Neural progenitor cell (in vitro differentiated cells): ENCODE measurements at regions not wholly inside any gene's neighbourhood (a gene's known extent, or its start where the extent isn't known, plus 50 kb on each side); places are given as distances from the start of the nearest gene placed in this dataset.

Source experiments
- DNase-seq: peaks from one replicate; pipeline ENCODE4 v3.0.0-alpha.2; 2016; ENCODE audit warnings: low spot score
- H2AFZ ChIP-seq: fragments of 200-600 bp; sonication (generic); replicated peaks from 2 replicates; pipeline ENCODE4 v1.6.1; 2016; ENCODE audit warnings: antibody characterized with exemption
- H3F3A ChIP-seq: fragments of 200-600 bp; sonication (generic); 2 replicates; pipeline ENCODE4 v1.6.1; 2016; ENCODE audit warnings: antibody characterized with exemption, low read depth
- H3K27ac ChIP-seq: fragments of 200-600 bp; sonication (generic); 2 replicates; pipeline ENCODE4 v1.5.1; 2016; ENCODE audit warnings: mild to moderate bottlenecking
- H3K27me3 ChIP-seq: fragments of 200-600 bp; sonication (generic); 2 replicates; pipeline ENCODE4 v1.6.1; 2016; ENCODE audit warnings: mild to moderate bottlenecking, moderate library complexity
- H3K36me3 ChIP-seq: fragments of 200-600 bp; sonication (generic); 2 replicates; pipeline ENCODE4 v1.5.1; 2016
- H3K4me1 ChIP-seq: fragments of 200-600 bp; sonication (generic); 2 replicates; pipeline ENCODE4 v1.6.1; 2016; ENCODE audit warnings: mixed run types
- H3K4me2 ChIP-seq: fragments of 200-600 bp; sonication (generic); 2 replicates; pipeline ENCODE4 v1.6.1; 2016
- H3K4me3 ChIP-seq: fragments of 200-600 bp; sonication (generic); 2 replicates; pipeline ENCODE4 v1.5.1; 2016
- H3K79me2 ChIP-seq: fragments of 200-600 bp; sonication (generic); 2 replicates; pipeline ENCODE4 v1.6.1; 2016; ENCODE audit warnings: low read depth
- H3K9ac ChIP-seq: fragments of 200-600 bp; sonication (generic); 2 replicates; pipeline ENCODE4 v1.6.1; 2016
- H3K9me3 ChIP-seq: fragments of 200-600 bp; sonication (generic); 2 replicates; pipeline ENCODE4 v1.5.1; 2016; ENCODE audit warnings: low read depth
- H4K20me1 ChIP-seq: fragments of 200-600 bp; sonication (generic); 2 replicates; pipeline ENCODE4 v1.6.1; 2016; ENCODE audit warnings: low read depth
- H3K27ac Mint-ChIP-seq: 3 replicates; pipeline ENCODE4 v1.8.0; 2021; ENCODE audit warnings: mixed read lengths
- H3K27me3 Mint-ChIP-seq: 2 replicates; pipeline ENCODE4 v1.8.0; 2022; ENCODE audit warnings: low read depth, mild to moderate bottlenecking, inconsistent platforms, moderate library complexity, mixed read lengths; ENCODE audit not compliant: insufficient read depth
- H3K36me3 Mint-ChIP-seq: 3 replicates; pipeline ENCODE4 v1.8.0; 2021; ENCODE audit warnings: mixed read lengths
- H3K4me1 Mint-ChIP-seq: 3 replicates; pipeline ENCODE4 v1.8.0; 2021; ENCODE audit warnings: mixed read lengths
- H3K4me3 Mint-ChIP-seq: 3 replicates; pipeline ENCODE4 v1.8.0; 2021; ENCODE audit warnings: mild to moderate bottlenecking, moderate library complexity, mixed read lengths
- H3K9me3 Mint-ChIP-seq: 3 replicates; pipeline ENCODE4 v1.8.0; 2020; ENCODE audit warnings: mixed read lengths
- EZH2 ChIP-seq: fragments of 200-600 bp; sonication (generic); IDR thresholded peaks from 2 replicates; pipeline ENCODE4 v1.6.1; 2017; ENCODE audit warnings: antibody characterized with exemption, mild to moderate bottlenecking, moderate library complexity
- EZH2phosphoT487 ChIP-seq: fragments of 200-600 bp; sonication (generic); IDR thresholded peaks from 2 replicates; pipeline ENCODE4 v1.6.1; 2017; ENCODE audit warnings: antibody characterized with exemption
- TF ChIP-seq, protein P1 (sequence below): fragments of 200-600 bp; sonication (generic); IDR thresholded peaks from 2 replicates; pipeline ENCODE4 v1.5.1; 2017; ENCODE audit warnings: antibody characterized with exemption, mild to moderate bottlenecking

DNA sequence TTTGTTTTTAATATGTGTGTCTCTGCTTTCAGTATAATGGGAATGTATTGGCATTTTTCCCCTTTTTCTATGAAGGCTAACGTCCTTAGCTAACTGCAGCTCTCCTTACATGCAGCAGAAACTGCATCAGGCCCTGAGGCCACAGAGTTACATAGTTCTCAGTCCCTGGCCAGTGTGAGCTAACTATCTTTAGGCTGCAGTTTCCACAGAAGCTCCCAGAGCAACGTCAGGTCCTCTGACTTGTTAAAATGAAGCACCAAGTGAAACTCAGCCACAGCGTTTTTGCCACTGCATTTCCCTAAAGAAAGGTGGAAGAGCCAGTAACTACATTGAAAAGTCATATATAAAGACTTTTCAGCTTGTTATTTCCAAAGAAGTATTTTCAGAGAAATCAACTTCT is 244.7 kb downstream of the CBLN4 start:
- peaks cover 2% of the 10 kb centered on the region for H3K27me3 Mint-ChIP-seq
- DNase-seq: no peak
- TF ChIP-seq EZH2phosphoT487 (no peak), EZH2 (no peak)
- TF ChIP-seq, protein P1, sequence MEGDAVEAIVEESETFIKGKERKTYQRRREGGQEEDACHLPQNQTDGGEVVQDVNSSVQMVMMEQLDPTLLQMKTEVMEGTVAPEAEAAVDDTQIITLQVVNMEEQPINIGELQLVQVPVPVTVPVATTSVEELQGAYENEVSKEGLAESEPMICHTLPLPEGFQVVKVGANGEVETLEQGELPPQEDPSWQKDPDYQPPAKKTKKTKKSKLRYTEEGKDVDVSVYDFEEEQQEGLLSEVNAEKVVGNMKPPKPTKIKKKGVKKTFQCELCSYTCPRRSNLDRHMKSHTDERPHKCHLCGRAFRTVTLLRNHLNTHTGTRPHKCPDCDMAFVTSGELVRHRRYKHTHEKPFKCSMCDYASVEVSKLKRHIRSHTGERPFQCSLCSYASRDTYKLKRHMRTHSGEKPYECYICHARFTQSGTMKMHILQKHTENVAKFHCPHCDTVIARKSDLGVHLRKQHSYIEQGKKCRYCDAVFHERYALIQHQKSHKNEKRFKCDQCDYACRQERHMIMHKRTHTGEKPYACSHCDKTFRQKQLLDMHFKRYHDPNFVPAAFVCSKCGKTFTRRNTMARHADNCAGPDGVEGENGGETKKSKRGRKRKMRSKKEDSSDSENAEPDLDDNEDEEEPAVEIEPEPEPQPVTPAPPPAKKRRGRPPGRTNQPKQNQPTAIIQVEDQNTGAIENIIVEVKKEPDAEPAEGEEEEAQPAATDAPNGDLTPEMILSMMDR: no peak
- Histone ChIP-seq H3K9me3 (no peaks in the 10 kb centered on the region), H3K27ac (no peak overlapping the region), H3K36me3 (no peaks in the 10 kb centered on the region), H2AFZ (no peak overlapping the region), H3K4me1 (no peaks in the 10 kb centered on the region), H3K4me3 (no peak overlapping the region), H3K27me3 (no peaks in the 10 kb centered on the region), H3K79me2 (no peaks in the 10 kb centered on the region), H3K9ac (no peak overlapping the region), H3K4me2 (no peak overlapping the region), H3F3A (no peaks in the 10 kb centered on the region), H4K20me1 (no peaks in the 10 kb centered on the region)
- H3K9me3 Mint-ChIP-seq: peaks cover 22% of the 10 kb centered on the region
- H3K27ac Mint-ChIP-seq: peak overlapping the region; percentile 10
- H3K4me3 Mint-ChIP-seq: no peak overlapping the region
- H3K4me1 Mint-ChIP-seq: no peaks in the 10 kb centered on the region
- no peaks in the 10 kb centered on the region for H3K36me3 Mint-ChIP-seq

GRCh38 chr20:55755861-55756260 is 249.5 kb downstream of the CBLN4 start:
- Histone ChIP-seq H3K4me2 (no peak overlapping the region), H3K36me3 (no peaks in the 10 kb centered on the region), H3K9ac (no peak overlapping the region), H3F3A (no peaks in the 10 kb centered on the region), H3K27ac (no peak overlapping the region), H3K79me2 (no peaks in the 10 kb centered on the region), H2AFZ (no peak overlapping the region), H4K20me1 (no peaks in the 10 kb centered on the region), H3K27me3 (no peaks in the 10 kb centered on the region), H3K9me3 (no peaks in the 10 kb centered on the region), H3K4me3 (no peak overlapping the region), H3K4me1 (no peaks in the 10 kb centered on the region)
- H3K27me3 Mint-ChIP-seq: no peaks in the 10 kb centered on the region
- H3K9me3 Mint-ChIP-seq: no peaks in the 10 kb centered on the region
- no peak overlapping the region for H3K4me3 Mint-ChIP-seq
- DNase-seq: no peak
- no peaks in the 10 kb centered on the region for H3K4me1 Mint-ChIP-seq
- no peak overlapping the region for H3K27ac Mint-ChIP-seq
- H3K36me3 Mint-ChIP-seq: no peaks in the 10 kb centered on the region
- TF ChIP-seq EZH2 (no peak), EZH2phosphoT487 (no peak)
- TF ChIP-seq, protein P1: no peak

GRCh38 chr20:55755411-55755810 is 249.9 kb downstream of the CBLN4 start:
- no peaks in the 10 kb centered on the region for H3K4me1 Mint-ChIP-seq
- no peaks in the 10 kb centered on the region for H3K36me3 Mint-ChIP-seq

More at GRCh38 chr20:55755411-55755810, 249.9 kb downstream of the CBLN4 start:
- H3K4me1 ChIP-seq: no peaks in the 10 kb centered on the region
- no peaks in the 10 kb centered on the region for H3K36me3 ChIP-seq
- H3K9me3 ChIP-seq: no peaks in the 10 kb centered on the region
- H2AFZ ChIP-seq: no peak overlapping the region
- no peak overlapping the region for H3K4me2 ChIP-seq
- no peak for DNase-seq
- TF ChIP-seq, protein P1: no peak
- TF ChIP-seq EZH2: no peak
- TF ChIP-seq EZH2phosphoT487: no peak
- H3K9ac ChIP-seq: no peak overlapping the region
- Mint-ChIP-seq H3K4me3 (no peak overlapping the region), H3K27me3 (no peaks in the 10 kb centered on the region), H3K27ac (no peak overlapping the region), H3K9me3 (no peaks in the 10 kb centered on the region)
- H3K27me3 ChIP-seq: no peaks in the 10 kb centered on the region
- H3K4me3 ChIP-seq: no peak overlapping the region
- no peaks in the 10 kb centered on the region for H3K79me2 ChIP-seq
- H4K20me1 ChIP-seq: no peaks in the 10 kb centered on the region
- H3K27ac ChIP-seq: no peak overlapping the region
- H3F3A ChIP-seq: no peaks in the 10 kb centered on the region
